ENCODE measurements at regions not wholly inside any gene's neighbourhood (a gene's known extent, or its start where the extent isn't known, plus 50 kb on each side); places are given as distances from the start of the nearest gene placed in this dataset.
"Not testable (repeated sequence)": the region's sequence is repeated elsewhere in the genome, so short reads cannot be mapped to it uniquely, and the experiment has no call there.

GRCh38 chr6:121934451-121934850, 465.0 kb upstream of the HSF2 start:
- Histone ChIP-seq H3K36me3 (no peaks in the 10 kb centered on the region), H3K9me3 (ENCODE audit: severe bottlenecking) (no peaks in the 10 kb centered on the region), H3K4me3 (ENCODE audit: low read depth, low read length) (no peak overlapping the region), H3K27me3 (ENCODE audit: insufficient read depth, low read depth, severe bottlenecking) (no peaks in the 10 kb centered on the region), H3K27ac (no peak overlapping the region)
- no peak for TF ChIP-seq CTCF (IDR thresholded peaks at IDR 0.05; ENCODE audit: low read depth, low read length)
- DNase-seq: no peak

DNA sequence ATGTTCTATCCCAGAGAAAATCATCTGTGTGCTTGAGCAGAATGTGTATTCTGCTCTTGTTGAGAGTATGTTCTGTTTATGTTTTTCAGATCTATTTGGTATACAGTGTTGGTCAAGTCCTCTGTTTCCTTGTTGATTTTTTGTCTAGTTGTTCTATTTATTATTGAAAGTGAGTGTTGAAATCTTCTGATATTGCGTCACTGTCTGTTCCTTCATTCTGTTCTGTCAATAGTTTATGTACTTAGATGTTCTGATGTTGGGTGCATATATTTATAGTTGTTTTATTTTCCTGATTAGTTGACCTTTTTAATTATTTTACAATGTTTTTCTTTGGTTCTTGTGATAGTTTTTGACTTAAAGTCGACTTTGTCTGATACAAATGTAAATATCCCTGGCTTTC, 458.7 kb upstream of the HSF2 start:
- DNase-seq: no peak

GRCh38 chr6:121944354-121944753, 455.1 kb upstream of the HSF2 start:
- H3K4me3 ChIP-seq (ENCODE audit: low read depth, low read length): no peak overlapping the region
- TF ChIP-seq CTCF (IDR thresholded peaks at IDR 0.05; ENCODE audit: low read depth, low read length): no peak
- H3K27me3 ChIP-seq (ENCODE audit: insufficient read depth, low read depth, severe bottlenecking): no peaks in the 10 kb centered on the region
- no peaks in the 10 kb centered on the region for H3K36me3 ChIP-seq
- no peaks in the 10 kb centered on the region for H3K9me3 ChIP-seq (ENCODE audit: severe bottlenecking)
- no peak overlapping the region for H3K27ac ChIP-seq
- no peak for DNase-seq

More for the DNA sequence above, 458.7 kb upstream of the HSF2 start:
- no peak for TF ChIP-seq CTCF (IDR thresholded peaks at IDR 0.05; ENCODE audit: low read depth, low read length)
- Histone ChIP-seq H3K4me3 (ENCODE audit: low read depth, low read length) (no peak overlapping the region), H3K27me3 (ENCODE audit: insufficient read depth, low read depth, severe bottlenecking) (no peaks in the 10 kb centered on the region), H3K27ac (no peak overlapping the region), H3K36me3 (no peaks in the 10 kb centered on the region), H3K9me3 (ENCODE audit: severe bottlenecking) (no peaks in the 10 kb centered on the region)

DNA sequence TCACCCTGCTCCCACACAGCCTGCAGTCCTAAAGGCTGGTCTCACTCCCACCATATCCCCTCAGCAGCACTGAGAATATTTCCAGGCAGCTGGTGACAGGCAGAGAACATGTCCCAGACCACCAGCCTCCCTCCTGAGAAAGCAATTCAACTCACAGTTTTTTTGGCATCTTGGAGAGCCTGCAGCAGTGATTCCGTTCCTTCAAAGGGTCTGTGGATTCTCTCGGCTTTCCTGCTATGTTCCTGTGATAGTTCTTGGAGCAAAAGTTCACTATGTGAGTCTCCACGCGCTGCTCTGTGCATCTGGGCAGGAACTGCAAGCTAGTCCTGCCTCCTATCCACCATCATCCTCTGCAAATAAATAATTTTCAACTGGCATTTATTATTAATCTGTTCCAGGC, 448.3 kb upstream of the HSF2 start:
- Histone ChIP-seq H3K9me3 (ENCODE audit: severe bottlenecking) (no peaks in the 10 kb centered on the region), H3K36me3 (no peaks in the 10 kb centered on the region), H3K4me3 (ENCODE audit: low read depth, low read length) (no peak overlapping the region), H3K27me3 (ENCODE audit: insufficient read depth, low read depth, severe bottlenecking) (no peaks in the 10 kb centered on the region), H3K27ac (no peak overlapping the region)
- DNase-seq: no peak
- no peak for TF ChIP-seq CTCF (IDR thresholded peaks at IDR 0.05; ENCODE audit: low read depth, low read length)

DNA sequence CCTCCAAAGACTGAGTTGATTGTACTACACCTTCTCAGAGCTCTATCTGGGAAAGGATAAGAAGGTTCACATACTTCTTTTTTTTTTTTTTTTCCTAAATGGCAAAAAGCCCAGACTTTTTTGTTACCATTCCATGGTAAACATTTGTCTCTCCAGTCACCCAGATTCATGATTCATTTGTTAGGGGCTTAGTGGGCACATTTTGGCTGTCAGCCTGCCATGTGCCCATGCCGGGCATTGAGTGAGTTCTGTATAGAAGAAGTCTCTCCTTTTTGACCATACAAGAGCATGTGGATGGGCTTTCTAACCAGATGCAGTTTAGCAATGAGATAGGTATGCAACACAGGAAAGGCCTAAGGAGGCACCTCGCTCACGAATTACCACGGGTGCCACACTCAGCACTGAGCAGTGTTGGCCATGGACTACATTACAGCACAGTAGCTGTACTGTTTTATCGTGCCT, 447.5 kb upstream of the HSF2 start:
- Histone ChIP-seq H3K36me3 (no peaks in the 10 kb centered on the region), H3K4me3 (ENCODE audit: low read depth, low read length) (no peak overlapping the region), H3K27ac (no peak overlapping the region), H3K27me3 (ENCODE audit: insufficient read depth, low read depth, severe bottlenecking) (no peaks in the 10 kb centered on the region), H3K9me3 (ENCODE audit: severe bottlenecking) (no peaks in the 10 kb centered on the region)
- DNase-seq: no peak
- no peak for TF ChIP-seq CTCF (IDR thresholded peaks at IDR 0.05; ENCODE audit: low read depth, low read length)

GRCh38 chr6:121955401-121955800, 444.1 kb upstream of the HSF2 start:
- H3K27me3 ChIP-seq (ENCODE audit: insufficient read depth, low read depth, severe bottlenecking); H3K36me3 ChIP-seq; DNase-seq; H3K4me3 ChIP-seq (ENCODE audit: low read depth, low read length); H3K27ac ChIP-seq; H3K9me3 ChIP-seq (ENCODE audit: severe bottlenecking): not testable (repeated sequence)

Measured in WERI-Rb-1 (cell line).